ENCODE measurements at regions not wholly inside any gene's neighbourhood (a gene's known extent, or its start where the extent isn't known, plus 50 kb on each side); places are given as distances from the start of the nearest gene placed in this dataset.
"Not testable (repeated sequence)": the region's sequence is repeated elsewhere in the genome, so short reads cannot be mapped to it uniquely, and the experiment has no call there.

- DNase-seq = no peak
Measured at GRCh38 chr14:43135877-43136411, 1371.1 kb downstream of the FSCB start.

GRCh38 chr14:43132441-43132840 is 1374.6 kb downstream of the FSCB start:
- DNase-seq = no peak

GRCh38 chr14:43128429-43128828 is 1378.7 kb downstream of the FSCB start:
- not testable (repeated sequence) for DNase-seq

GRCh38 chr14:43127874-43128273 is 1379.2 kb downstream of the FSCB start:
- not testable (repeated sequence) for DNase-seq

- no peak for DNase-seq
Measured at GRCh38 chr14:43123544-43123943, 1383.5 kb downstream of the FSCB start.

GRCh38 chr14:43119672-43120071 is 1387.4 kb downstream of the FSCB start:
- DNase-seq = no peak

- DNase-seq = no peak
Measured at GRCh38 chr14:43116341-43116740, 1390.7 kb downstream of the FSCB start.

GRCh38 chr14:43105305-43105704 is 1401.8 kb downstream of the FSCB start:
- no peak for DNase-seq

- DNase-seq = no peak
Measured at GRCh38 chr14:43090380-43090779, 1416.7 kb downstream of the FSCB start.

GRCh38 chr14:43087666-43088065 is 1419.4 kb downstream of the FSCB start:
- no peak for DNase-seq

- no peak for DNase-seq
Measured at GRCh38 chr14:43085819-43086218, 1421.3 kb downstream of the FSCB start.

- DNase-seq = not testable (repeated sequence)
Measured at GRCh38 chr14:43067372-43067771, 1439.7 kb downstream of the FSCB start.

- DNase-seq = no peak
Measured at GRCh38 chr14:43056106-43056505, 1449.4 kb downstream of the LRFN5 start.

- DNase-seq = no peak
Measured at GRCh38 chr14:43052897-43053296, 1446.2 kb downstream of the LRFN5 start.

GRCh38 chr14:43043850-43044249 is 1437.2 kb downstream of the LRFN5 start:
- DNase-seq = no peak

GRCh38 chr14:43042408-43042807 is 1435.7 kb downstream of the LRFN5 start:
- peak; percentile 48 for DNase-seq

- no peak for DNase-seq
Measured at GRCh38 chr14:43041976-43042375, 1435.3 kb downstream of the LRFN5 start.

GRCh38 chr14:43041207-43041606 is 1434.5 kb downstream of the LRFN5 start:
- DNase-seq = no peak

- no peak for DNase-seq
Measured at GRCh38 chr14:43039881-43040280, 1433.2 kb downstream of the LRFN5 start.

- no peak for DNase-seq
Measured at GRCh38 chr14:43031598-43031997, 1424.9 kb downstream of the LRFN5 start.

GRCh38 chr14:43022094-43022800 is 1415.6 kb downstream of the LRFN5 start:
- no peak for DNase-seq

- no peak for DNase-seq
Measured at GRCh38 chr14:43019826-43020225, 1413.2 kb downstream of the LRFN5 start.

- DNase-seq = no peak
Measured at GRCh38 chr14:43014338-43014737, 1407.7 kb downstream of the LRFN5 start.

- DNase-seq = no peak
Measured at GRCh38 chr14:43012817-43013216, 1406.1 kb downstream of the LRFN5 start.

- DNase-seq = no peak
Measured at GRCh38 chr14:43005807-43006206, 1399.1 kb downstream of the LRFN5 start.
